ENCODE measurements at regions not wholly inside any gene's neighbourhood (a gene's known extent, or its start where the extent isn't known, plus 50 kb on each side); places are given as distances from the start of the nearest gene placed in this dataset.

GRCh38 chr10:2660276-2660675 lies 407.1 kb upstream of the PFKP start:
- TF ChIP-seq POLR2A (IDR thresholded peaks at IDR 0.05) (no peak), CTCF (IDR thresholded peaks at IDR 0.05) (no peak)
